Smooth muscle cell (in vitro differentiated cells): ENCODE measurements at regions not wholly inside any gene's neighbourhood (a gene's known extent, or its start where the extent isn't known, plus 50 kb on each side); places are given as distances from the start of the nearest gene placed in this dataset.

Source experiments
- DNase-seq: peaks from one replicate; lab custom pipeline; 2025; ENCODE audit not compliant: unreplicated experiment; lab: John Stamatoyannopoulos, UW
- H2AFZ ChIP-seq: fragments of 200-600 bp; sonication (generic); 2 replicates; pipeline ENCODE4 v1.6.0; 2016; ENCODE audit warnings: antibody characterized with exemption, low read depth, mild to moderate bottlenecking
- H3F3A ChIP-seq: fragments of 200-600 bp; sonication (generic); 2 replicates; pipeline ENCODE4 v1.6.0; 2017; ENCODE audit warnings: antibody characterized with exemption, low read depth
- H3K27ac ChIP-seq: fragments of 200-600 bp; sonication (generic); 2 replicates; pipeline ENCODE4 v1.5.1; 2016; ENCODE audit warnings: low read depth, mild to moderate bottlenecking
- H3K27me3 ChIP-seq: fragments of 200-600 bp; sonication (generic); 2 replicates; pipeline ENCODE4 v1.6.1; 2016; ENCODE audit warnings: low read depth, mild to moderate bottlenecking
- H3K36me3 ChIP-seq: fragments of 200-600 bp; sonication (generic); 2 replicates; pipeline ENCODE4 v1.5.1; 2016; ENCODE audit warnings: low read depth
- H3K4me1 ChIP-seq: fragments of 200-600 bp; sonication (generic); 2 replicates; pipeline ENCODE4 v1.5.1; 2016; ENCODE audit warnings: low read depth
- H3K4me2 ChIP-seq: fragments of 200-600 bp; sonication (generic); 2 replicates; pipeline ENCODE4 v1.6.0; 2016; ENCODE audit warnings: mild to moderate bottlenecking
- H3K4me3 ChIP-seq: fragments of 200-600 bp; sonication (generic); 2 replicates; pipeline ENCODE4 v1.5.1; 2016; ENCODE audit warnings: mild to moderate bottlenecking
- H3K79me2 ChIP-seq: fragments of 200-600 bp; sonication (generic); 2 replicates; pipeline ENCODE4 v1.6.0; 2016; ENCODE audit warnings: low read depth, mild to moderate bottlenecking
- H3K9ac ChIP-seq: fragments of 200-600 bp; sonication (generic); 2 replicates; pipeline ENCODE4 v1.6.0; 2016; ENCODE audit warnings: low read depth
- H3K9me3 ChIP-seq: fragments of 200-600 bp; sonication (generic); replicated peaks from 2 replicates; pipeline ENCODE4 v1.5.1; 2016; ENCODE audit warnings: low read depth
- H4K20me1 ChIP-seq: fragments of 200-600 bp; sonication (generic); 2 replicates; pipeline ENCODE4 v1.6.0; 2016; ENCODE audit warnings: low read depth
- WGBS: methylation state at CpG from one replicate; pipeline ENCODE4 v1.1.7; 2016; ENCODE audit warnings: low lambda C conversion rate; 5-methylcytosine and 5-hydroxymethylcytosine counted together
- TF ChIP-seq, protein P1 (sequence below): fragments of 200-600 bp; sonication (generic); IDR thresholded peaks from 2 replicates; pipeline ENCODE4 v1.5.1; 2017; ENCODE audit warnings: borderline replicate concordance, mild to moderate bottlenecking, antibody characterized with exemption; ENCODE audit not compliant: insufficient read depth, poor library complexity, severe bottlenecking

- H3K9me3 ChIP-seq, result no peaks in the 10 kb centered on the region
- H3F3A ChIP-seq, result peaks cover 24% of the 10 kb centered on the region
- H4K20me1 ChIP-seq, result no peaks in the 10 kb centered on the region
- peak overlapping the region; percentile 75 for H3K4me2 ChIP-seq
- 69% methylated on average over 8 of the region's 8 CpGs for WGBS
- peaks cover 19% of the 10 kb centered on the region for H3K4me1 ChIP-seq
- TF ChIP-seq, protein P1, sequence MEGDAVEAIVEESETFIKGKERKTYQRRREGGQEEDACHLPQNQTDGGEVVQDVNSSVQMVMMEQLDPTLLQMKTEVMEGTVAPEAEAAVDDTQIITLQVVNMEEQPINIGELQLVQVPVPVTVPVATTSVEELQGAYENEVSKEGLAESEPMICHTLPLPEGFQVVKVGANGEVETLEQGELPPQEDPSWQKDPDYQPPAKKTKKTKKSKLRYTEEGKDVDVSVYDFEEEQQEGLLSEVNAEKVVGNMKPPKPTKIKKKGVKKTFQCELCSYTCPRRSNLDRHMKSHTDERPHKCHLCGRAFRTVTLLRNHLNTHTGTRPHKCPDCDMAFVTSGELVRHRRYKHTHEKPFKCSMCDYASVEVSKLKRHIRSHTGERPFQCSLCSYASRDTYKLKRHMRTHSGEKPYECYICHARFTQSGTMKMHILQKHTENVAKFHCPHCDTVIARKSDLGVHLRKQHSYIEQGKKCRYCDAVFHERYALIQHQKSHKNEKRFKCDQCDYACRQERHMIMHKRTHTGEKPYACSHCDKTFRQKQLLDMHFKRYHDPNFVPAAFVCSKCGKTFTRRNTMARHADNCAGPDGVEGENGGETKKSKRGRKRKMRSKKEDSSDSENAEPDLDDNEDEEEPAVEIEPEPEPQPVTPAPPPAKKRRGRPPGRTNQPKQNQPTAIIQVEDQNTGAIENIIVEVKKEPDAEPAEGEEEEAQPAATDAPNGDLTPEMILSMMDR, result no peak
- no peak for DNase-seq
- H3K9ac ChIP-seq, result no peak overlapping the region
- no peaks in the 10 kb centered on the region for H3K27me3 ChIP-seq
- peak overlapping the region; percentile 88 for H3K27ac ChIP-seq
- H3K36me3 ChIP-seq, result no peaks in the 10 kb centered on the region
- H3K79me2 ChIP-seq, result no peaks in the 10 kb centered on the region
- no peak overlapping the region for H3K4me3 ChIP-seq
- H2AFZ ChIP-seq, result no peak overlapping the region
These were observed 101.1 kb upstream of the HNRNPU start for GRCh38 chr1:244965185-244966030.

DNA sequence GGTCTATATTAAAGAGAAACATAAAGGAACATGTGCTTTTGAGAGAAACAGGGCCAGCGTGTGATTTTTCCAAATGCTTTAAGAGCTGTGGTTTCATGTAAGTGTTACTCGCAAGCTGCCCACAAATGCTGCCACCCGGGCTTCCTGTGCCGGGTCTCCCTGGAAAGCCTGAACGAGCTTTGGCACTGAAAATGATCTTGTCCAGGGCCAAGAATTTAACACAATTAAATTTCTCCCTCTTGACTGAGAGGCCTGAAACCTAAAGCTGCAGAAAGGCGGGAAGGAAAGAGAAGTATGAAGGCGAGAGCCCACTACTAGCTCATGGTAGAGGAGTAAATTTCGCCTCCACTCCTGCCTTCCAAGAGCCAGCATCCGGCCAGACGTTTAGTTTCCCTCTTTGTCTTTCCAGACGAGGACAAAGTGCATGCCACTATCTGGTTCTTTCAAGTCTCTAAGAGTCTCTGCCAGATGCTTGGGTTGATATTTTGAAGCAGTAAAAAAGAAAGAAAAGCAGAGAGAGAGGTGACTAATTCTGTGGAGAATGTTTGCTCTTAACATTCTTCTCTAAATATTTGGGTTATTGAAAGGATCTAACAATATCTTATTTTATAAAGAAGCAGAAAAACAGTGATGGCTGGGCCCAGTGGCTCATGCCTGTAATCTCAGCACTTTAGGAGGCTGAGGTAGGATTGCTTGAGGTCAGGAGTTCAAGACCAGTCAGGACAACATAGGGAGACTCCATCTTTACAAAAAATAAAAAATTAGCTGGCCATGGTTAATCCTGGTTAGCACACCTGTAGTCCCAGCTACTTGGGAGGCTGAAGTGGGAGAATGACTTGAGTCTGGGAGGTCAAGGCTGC, 100.0 kb upstream of the HNRNPU start:
- H2AFZ ChIP-seq, result peak overlapping the region; percentile 74
- no peaks in the 10 kb centered on the region for H3K79me2 ChIP-seq
- H4K20me1 ChIP-seq, result no peaks in the 10 kb centered on the region
- H3K27me3 ChIP-seq, result no peaks in the 10 kb centered on the region
- H3K4me3 ChIP-seq, result peak overlapping the region; percentile 15
- TF ChIP-seq, protein P1, result no peak
- H3K4me1 ChIP-seq, result peaks cover 18% of the 10 kb centered on the region
- peak overlapping the region; percentile 75 for H3K4me2 ChIP-seq
- no peaks in the 10 kb centered on the region for H3K9me3 ChIP-seq
- peak overlapping the region; percentile 51 for H3K9ac ChIP-seq
- H3K36me3 ChIP-seq, result no peaks in the 10 kb centered on the region
- no peak for DNase-seq
- peaks cover 23% of the 10 kb centered on the region for H3F3A ChIP-seq
- WGBS, result 7% methylated on average over 11 of the region's 11 CpGs
- peak overlapping the region; percentile 88 for H3K27ac ChIP-seq

DNA sequence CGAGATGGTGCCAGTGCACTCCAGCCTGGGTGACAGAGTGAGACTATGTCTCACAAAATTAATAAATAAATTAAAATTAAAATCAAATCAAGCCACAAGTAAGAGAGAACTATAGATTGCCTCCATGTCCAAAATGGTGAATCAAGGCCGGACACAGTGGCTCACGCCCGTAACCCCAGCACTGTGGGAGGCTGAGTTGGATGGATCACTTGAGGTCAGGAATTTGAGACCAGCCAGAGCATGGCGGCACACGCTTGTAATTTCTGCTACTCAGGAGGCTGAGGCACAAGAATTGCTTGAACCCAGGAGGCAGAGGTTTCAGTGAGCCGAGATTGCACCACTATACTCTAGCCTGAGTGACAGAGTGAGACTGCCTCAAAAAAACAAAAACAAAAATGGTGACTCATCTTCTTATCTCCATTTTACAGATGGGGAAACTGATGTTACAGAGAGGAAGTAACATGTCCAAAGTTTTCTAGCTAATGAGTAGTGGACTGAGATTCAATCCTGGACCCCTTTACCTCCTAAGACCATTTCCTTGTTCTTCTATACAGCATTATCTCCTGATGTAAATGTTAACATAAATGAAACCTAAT, 99.0 kb upstream of the HNRNPU start:
- Histone ChIP-seq H3K4me2 (peak overlapping the region; percentile 75), H3K9me3 (no peaks in the 10 kb centered on the region), H3K27ac (peak overlapping the region; percentile 88), H3K4me1 (peaks cover 8% of the 10 kb centered on the region), H4K20me1 (no peaks in the 10 kb centered on the region), H3K4me3 (no peak overlapping the region), H3K79me2 (no peaks in the 10 kb centered on the region), H3K9ac (peak overlapping the region; percentile 51), H3K27me3 (no peaks in the 10 kb centered on the region), H2AFZ (peak overlapping the region; percentile 74), H3K36me3 (no peaks in the 10 kb centered on the region), H3F3A (peaks cover 20% of the 10 kb centered on the region)
- DNase-seq, result no peak
- TF ChIP-seq, protein P1, result no peak
- WGBS, result 91% methylated on average over 7 of the region's 7 CpGs
